ENCODE measurements at regions not wholly inside any gene's neighbourhood (a gene's known extent, or its start where the extent isn't known, plus 50 kb on each side); places are given as distances from the start of the nearest gene placed in this dataset.

DNA sequence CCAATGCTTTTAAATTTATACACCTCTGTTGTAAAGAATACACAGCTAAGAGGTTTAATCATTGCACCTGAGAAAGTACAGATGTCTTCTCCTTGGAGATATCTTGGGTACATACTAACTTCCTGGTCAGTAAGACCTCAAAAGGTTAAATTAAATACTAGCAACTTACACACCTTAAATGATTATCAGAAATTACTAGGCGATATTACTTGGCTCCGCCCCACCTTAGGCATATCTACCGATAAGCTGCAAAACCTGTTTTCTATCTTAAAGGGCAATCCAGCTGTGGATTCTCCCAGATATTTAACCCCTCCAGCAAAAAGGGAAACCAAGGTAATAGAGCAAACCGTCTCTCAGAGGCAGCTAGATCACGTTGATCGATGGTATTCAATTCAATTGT lies 819.4 kb downstream of the FAM133A start:
- no peak for DNase-seq (ENCODE audit: low read depth, low spot score)
- TF ChIP-seq, protein P1, sequence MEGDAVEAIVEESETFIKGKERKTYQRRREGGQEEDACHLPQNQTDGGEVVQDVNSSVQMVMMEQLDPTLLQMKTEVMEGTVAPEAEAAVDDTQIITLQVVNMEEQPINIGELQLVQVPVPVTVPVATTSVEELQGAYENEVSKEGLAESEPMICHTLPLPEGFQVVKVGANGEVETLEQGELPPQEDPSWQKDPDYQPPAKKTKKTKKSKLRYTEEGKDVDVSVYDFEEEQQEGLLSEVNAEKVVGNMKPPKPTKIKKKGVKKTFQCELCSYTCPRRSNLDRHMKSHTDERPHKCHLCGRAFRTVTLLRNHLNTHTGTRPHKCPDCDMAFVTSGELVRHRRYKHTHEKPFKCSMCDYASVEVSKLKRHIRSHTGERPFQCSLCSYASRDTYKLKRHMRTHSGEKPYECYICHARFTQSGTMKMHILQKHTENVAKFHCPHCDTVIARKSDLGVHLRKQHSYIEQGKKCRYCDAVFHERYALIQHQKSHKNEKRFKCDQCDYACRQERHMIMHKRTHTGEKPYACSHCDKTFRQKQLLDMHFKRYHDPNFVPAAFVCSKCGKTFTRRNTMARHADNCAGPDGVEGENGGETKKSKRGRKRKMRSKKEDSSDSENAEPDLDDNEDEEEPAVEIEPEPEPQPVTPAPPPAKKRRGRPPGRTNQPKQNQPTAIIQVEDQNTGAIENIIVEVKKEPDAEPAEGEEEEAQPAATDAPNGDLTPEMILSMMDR (IDR thresholded peaks at IDR 0.05; ENCODE audit: low read depth, low read length): no peak
- no peak overlapping the region for H3K4me3 ChIP-seq (ENCODE audit: low read depth, low read length)
- in situ Hi-C loops (cut with HindIII; ENCODE audit: low sequenced_read_pairs): no loop called here

DNA sequence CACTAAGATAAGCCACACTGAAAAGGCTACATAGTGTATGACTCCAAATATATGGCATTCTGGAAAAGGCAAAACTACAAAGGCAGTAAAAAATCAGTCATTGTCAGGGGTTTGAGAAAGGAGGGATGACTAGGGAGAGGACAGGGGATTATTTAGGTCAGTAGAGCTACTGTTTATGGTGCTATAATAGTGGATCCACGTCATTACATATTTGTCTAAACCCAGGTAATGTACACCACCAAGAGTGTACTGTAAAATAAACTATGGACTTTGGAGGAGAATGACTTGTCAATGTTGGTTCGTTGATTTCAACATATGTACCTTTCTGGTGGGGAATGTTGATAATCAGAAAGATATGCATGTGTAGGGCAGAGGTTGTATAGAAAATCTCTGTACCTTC lies 837.6 kb downstream of the FAM133A start:
- TF ChIP-seq, protein P1 (IDR thresholded peaks at IDR 0.05; ENCODE audit: low read depth, low read length): no peak
- no peak for DNase-seq (ENCODE audit: low read depth, low spot score)
- no peak overlapping the region for H3K4me3 ChIP-seq (ENCODE audit: low read depth, low read length)
- in situ Hi-C loops (cut with HindIII; ENCODE audit: low sequenced_read_pairs): no loop called here

GRCh38 chrX:94515009-94515408 lies 841.0 kb downstream of the FAM133A start:
- in situ Hi-C loops (cut with HindIII; ENCODE audit: low sequenced_read_pairs): no loop called here
- TF ChIP-seq, protein P1 (IDR thresholded peaks at IDR 0.05; ENCODE audit: low read depth, low read length): no peak
- H3K4me3 ChIP-seq (ENCODE audit: low read depth, low read length): no peak overlapping the region
- DNase-seq (ENCODE audit: low read depth, low spot score): no peak

- TF ChIP-seq, protein P1 (IDR thresholded peaks at IDR 0.05; ENCODE audit: low read depth, low read length): no peak
- DNase-seq (ENCODE audit: low read depth, low spot score): no peak
- in situ Hi-C loops (cut with HindIII; ENCODE audit: low sequenced_read_pairs): no loop called here
- H3K4me3 ChIP-seq (ENCODE audit: low read depth, low read length): no peak overlapping the region
Observed at GRCh38 chrX:94524867-94525266, 850.9 kb downstream of the FAM133A start.

DNA sequence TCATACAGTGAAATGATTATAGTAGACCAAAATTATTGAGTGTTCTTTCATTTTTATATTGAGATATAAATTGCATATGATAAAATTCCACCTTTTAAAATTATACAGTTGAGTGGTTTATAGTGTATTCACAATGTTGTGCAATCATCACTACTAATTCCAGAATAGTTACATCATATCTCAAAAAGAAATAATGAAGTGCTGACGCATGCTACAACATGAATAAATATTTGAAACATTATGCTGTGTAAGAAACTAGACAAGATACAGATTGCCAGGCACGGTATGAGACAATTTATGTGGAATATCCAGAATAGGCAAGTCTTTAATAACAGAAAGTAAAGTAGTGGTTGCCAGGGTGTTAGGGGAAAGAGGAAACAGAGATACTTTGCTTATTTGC lies 871.7 kb downstream of the FAM133A start:
- TF ChIP-seq, protein P1 (IDR thresholded peaks at IDR 0.05; ENCODE audit: low read depth, low read length): no peak
- in situ Hi-C loops (cut with HindIII; ENCODE audit: low sequenced_read_pairs): no loop called here
- no peak for DNase-seq (ENCODE audit: low read depth, low spot score)
- no peak overlapping the region for H3K4me3 ChIP-seq (ENCODE audit: low read depth, low read length)

DNA sequence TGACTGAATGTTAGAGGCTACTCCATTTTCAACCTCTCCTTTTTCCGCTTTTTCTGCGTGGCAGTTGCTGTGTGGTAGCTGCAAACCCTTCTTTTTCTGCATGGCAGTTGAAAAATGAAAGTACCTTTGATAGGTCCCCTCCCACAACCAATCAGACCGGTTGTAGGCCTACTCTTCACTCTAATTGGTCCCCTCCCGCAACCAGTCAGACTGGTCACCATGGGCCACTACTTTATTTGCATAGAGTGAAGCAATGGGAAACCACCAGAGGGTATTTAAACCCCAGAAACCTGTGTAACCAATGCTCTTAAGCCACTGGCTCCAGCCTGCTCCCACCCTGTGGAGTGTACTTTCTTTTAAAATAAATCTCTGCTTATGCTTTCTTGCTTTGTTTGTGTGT lies 877.8 kb downstream of the FAM133A start:
- TF ChIP-seq, protein P1 (IDR thresholded peaks at IDR 0.05; ENCODE audit: low read depth, low read length): no peak
- H3K4me3 ChIP-seq (ENCODE audit: low read depth, low read length): no peak overlapping the region
- in situ Hi-C loops (cut with HindIII; ENCODE audit: low sequenced_read_pairs): no loop called here
- no peak for DNase-seq (ENCODE audit: low read depth, low spot score)

GRCh38 chrX:94560930-94561329 lies 886.9 kb downstream of the FAM133A start:
- in situ Hi-C loops (cut with HindIII; ENCODE audit: low sequenced_read_pairs): no loop called here
- no peak for DNase-seq (ENCODE audit: low read depth, low spot score)
- H3K4me3 ChIP-seq (ENCODE audit: low read depth, low read length): no peak overlapping the region
- TF ChIP-seq, protein P1 (IDR thresholded peaks at IDR 0.05; ENCODE audit: low read depth, low read length): no peak
